Activated CD4-positive, alpha-beta memory T cell treated with anti-CD3 and anti-CD28 coated beads, Interleukin-2, amount 10 ng/mL, durations not matched to agents 7 days and 5 days (primary cell): ENCODE measurements at regions not wholly inside any gene's neighbourhood (a gene's known extent, or its start where the extent isn't known, plus 50 kb on each side); places are given as distances from the start of the nearest gene placed in this dataset.

Experiments used
- CTCF ChIA-PET: fragments of 350-600 bp; sonication (Branson Sonifier 250); formaldehyde crosslinking; loops from one replicate; lab custom pipeline; 2021; ENCODE audit warnings: antibody characterized with exemption, inconsistent platforms; lab: Charles Lee
- POLR2A ChIA-PET: fragments of 350-600 bp; sonication (Branson Sonifier 250); formaldehyde crosslinking; loops from one replicate; lab custom pipeline; 2021; ENCODE audit warnings: antibody characterized with exemption; lab: Charles Lee
- DNase-seq: peaks from one replicate; pipeline ENCODE4 v3.0.0-alpha.2; 2020
- H3K27ac Mint-ChIP-seq: one replicate; pipeline ENCODE4 v1.8.0; 2021; ENCODE audit warnings: mild to moderate bottlenecking, mixed read lengths
- H3K27me3 Mint-ChIP-seq: one replicate; pipeline ENCODE4 v1.8.0; 2021; ENCODE audit warnings: mixed read lengths
- H3K36me3 Mint-ChIP-seq: one replicate; pipeline ENCODE4 v1.8.0; 2021; ENCODE audit warnings: low read depth, mixed read lengths
- H3K4me1 Mint-ChIP-seq: one replicate; pipeline ENCODE4 v1.8.0; 2021; ENCODE audit warnings: mixed read lengths
- H3K4me3 Mint-ChIP-seq: one replicate; pipeline ENCODE4 v1.8.0; 2021; ENCODE audit warnings: mild to moderate bottlenecking, mixed read lengths
- H3K9me3 Mint-ChIP-seq: one replicate; pipeline ENCODE4 v1.8.0; 2021; ENCODE audit warnings: mixed read lengths

- ChIA-PET CTCF (no interaction called here), POLR2A (no interaction called here)
- peaks cover 38% of the 10 kb centered on the region for H3K4me1 Mint-ChIP-seq
- H3K9me3 Mint-ChIP-seq = no peaks in the 10 kb centered on the region
- DNase-seq = no peak
- no peak overlapping the region for H3K4me3 Mint-ChIP-seq
- no peaks in the 10 kb centered on the region for H3K27me3 Mint-ChIP-seq
- H3K27ac Mint-ChIP-seq = peak overlapping the region; percentile 7
- no peaks in the 10 kb centered on the region for H3K36me3 Mint-ChIP-seq
Measured at GRCh38 chr2:207316906-207317305, 151.2 kb upstream of the KLF7 start.

- Mint-ChIP-seq H3K27me3 (no peaks in the 10 kb centered on the region), H3K36me3 (no peaks in the 10 kb centered on the region), H3K4me1 (peaks cover 35% of the 10 kb centered on the region), H3K27ac (peak overlapping the region; percentile 7), H3K9me3 (no peaks in the 10 kb centered on the region), H3K4me3 (no peak overlapping the region)
- DNase-seq = no peak
- ChIA-PET POLR2A (no interaction called here), CTCF (no interaction called here)
Measured at GRCh38 chr2:207317378-207317984, 151.7 kb upstream of the KLF7 start.

- H3K27me3 Mint-ChIP-seq = no peaks in the 10 kb centered on the region
- H3K9me3 Mint-ChIP-seq = no peaks in the 10 kb centered on the region
- peaks cover 31% of the 10 kb centered on the region for H3K4me1 Mint-ChIP-seq
- ChIA-PET CTCF (no interaction called here), POLR2A (no interaction called here)
- no peak overlapping the region for H3K4me3 Mint-ChIP-seq
- H3K27ac Mint-ChIP-seq = no peak overlapping the region
- no peak for DNase-seq
- no peaks in the 10 kb centered on the region for H3K36me3 Mint-ChIP-seq
Measured at GRCh38 chr2:207318181-207318628, 152.5 kb upstream of the KLF7 start.

GRCh38 chr2:207319316-207319715 lies 153.6 kb upstream of the KLF7 start:
- Mint-ChIP-seq H3K4me1 (peaks cover 33% of the 10 kb centered on the region), H3K27me3 (no peaks in the 10 kb centered on the region), H3K4me3 (no peak overlapping the region), H3K27ac (no peak overlapping the region), H3K36me3 (no peaks in the 10 kb centered on the region), H3K9me3 (peaks cover 2% of the 10 kb centered on the region)
- ChIA-PET POLR2A (no interaction called here), CTCF (no interaction called here)
- no peak for DNase-seq

- POLR2A ChIA-PET = no interaction called here
- Mint-ChIP-seq H3K4me3 (no peak overlapping the region), H3K27me3 (no peaks in the 10 kb centered on the region), H3K27ac (no peak overlapping the region), H3K9me3 (peaks cover 2% of the 10 kb centered on the region), H3K4me1 (peaks cover 33% of the 10 kb centered on the region), H3K36me3 (no peaks in the 10 kb centered on the region)
- no peak for DNase-seq
- CTCF ChIA-PET = no interaction called here
Measured at GRCh38 chr2:207320381-207321159, 154.8 kb upstream of the KLF7 start.

- CTCF ChIA-PET = no interaction called here
- no peak overlapping the region for H3K4me3 Mint-ChIP-seq
- H3K27me3 Mint-ChIP-seq = no peaks in the 10 kb centered on the region
- H3K36me3 Mint-ChIP-seq = no peaks in the 10 kb centered on the region
- POLR2A ChIA-PET = no interaction called here
- H3K4me1 Mint-ChIP-seq = peaks cover 31% of the 10 kb centered on the region
- no peak overlapping the region for H3K27ac Mint-ChIP-seq
- DNase-seq = no peak
- H3K9me3 Mint-ChIP-seq = peaks cover 2% of the 10 kb centered on the region
Measured at GRCh38 chr2:207321514-207321913, 155.8 kb upstream of the KLF7 start.

- no peak overlapping the region for H3K4me3 Mint-ChIP-seq
- ChIA-PET CTCF (no interaction called here), POLR2A (no interaction called here)
- DNase-seq = no peak
- peaks cover 27% of the 10 kb centered on the region for H3K4me1 Mint-ChIP-seq
- H3K27me3 Mint-ChIP-seq = no peaks in the 10 kb centered on the region
- peaks cover 2% of the 10 kb centered on the region for H3K9me3 Mint-ChIP-seq
- no peak overlapping the region for H3K27ac Mint-ChIP-seq
- no peaks in the 10 kb centered on the region for H3K36me3 Mint-ChIP-seq
Measured at GRCh38 chr2:207324001-207324400, 158.3 kb upstream of the KLF7 start.

GRCh38 chr2:207327513-207327912 lies 161.8 kb upstream of the KLF7 start:
- no peaks in the 10 kb centered on the region for H3K27me3 Mint-ChIP-seq
- H3K36me3 Mint-ChIP-seq = no peaks in the 10 kb centered on the region
- H3K27ac Mint-ChIP-seq = no peak overlapping the region
- H3K4me3 Mint-ChIP-seq = no peak overlapping the region
- peaks cover 52% of the 10 kb centered on the region for H3K4me1 Mint-ChIP-seq
- ChIA-PET POLR2A (no interaction called here), CTCF (no interaction called here)
- H3K9me3 Mint-ChIP-seq = peaks cover 2% of the 10 kb centered on the region
- DNase-seq = no peak

- POLR2A ChIA-PET = interaction anchor here (1.3 to 2.1 kb wide), 3 partner anchors 15 to 201 kb away, joined by 3 to 8 read pairs (median 5); partner anchors contain the start of genes CREB1 and KLF7
- Mint-ChIP-seq H3K9me3 (peaks cover under 1% of the 10 kb centered on the region), H3K27me3 (no peaks in the 10 kb centered on the region), H3K27ac (peak overlapping the region; percentile 62), H3K36me3 (no peaks in the 10 kb centered on the region), H3K4me1 (peaks cover 65% of the 10 kb centered on the region), H3K4me3 (peak overlapping the region; percentile 12)
- CTCF ChIA-PET = interaction anchor here (1.3 kb wide), 1 partner anchor 10 kb away, joined by 4 read pairs; no protein-coding TSS in a partner anchor
- DNase-seq = no peak
Measured at GRCh38 chr2:207328944-207329386, 163.2 kb upstream of the KLF7 start.

GRCh38 chr2:207330912-207331311 lies 165.2 kb upstream of the KLF7 start:
- H3K36me3 Mint-ChIP-seq = no peaks in the 10 kb centered on the region
- peak overlapping the region; percentile 87 for H3K27ac Mint-ChIP-seq
- no peaks in the 10 kb centered on the region for H3K27me3 Mint-ChIP-seq
- DNase-seq = peak; percentile 75
- H3K4me3 Mint-ChIP-seq = peak overlapping the region; percentile 48
- ChIA-PET POLR2A (interaction anchor here (0.8 to 1.0 kb wide), 3 partner anchors 93 to 167 kb away, joined by 3 to 5 read pairs (median 3); partner anchors contain the start of gene KLF7), CTCF (interaction anchor here (1.0 kb wide), 1 partner anchor 165 kb away, joined by 3 read pairs; the partner anchor contains the start of gene KLF7)
- no peaks in the 10 kb centered on the region for H3K9me3 Mint-ChIP-seq
- H3K4me1 Mint-ChIP-seq = peaks cover 81% of the 10 kb centered on the region

GRCh38 chr2:207331674-207332073 lies 165.9 kb upstream of the KLF7 start:
- ChIA-PET POLR2A (interaction anchor here (1.2 to 8.6 kb wide), 6 partner anchors 91 to 566 kb away, joined by 3 to 110 read pairs (median 6); partner anchors contain the start of genes CREB1, FASTKD2, KLF7 and MDH1B), CTCF (interaction anchor here (1.0 kb wide), 1 partner anchor 166 kb away, joined by 3 read pairs; the partner anchor contains the start of gene KLF7)
- no peaks in the 10 kb centered on the region for H3K27me3 Mint-ChIP-seq
- H3K36me3 Mint-ChIP-seq = no peaks in the 10 kb centered on the region
- H3K4me1 Mint-ChIP-seq = peaks cover 84% of the 10 kb centered on the region
- no peak overlapping the region for H3K4me3 Mint-ChIP-seq
- no peaks in the 10 kb centered on the region for H3K9me3 Mint-ChIP-seq
- peak overlapping the region; percentile 87 for H3K27ac Mint-ChIP-seq
- DNase-seq = no peak

- H3K4me1 Mint-ChIP-seq = peaks cover 88% of the 10 kb centered on the region
- no peaks in the 10 kb centered on the region for H3K27me3 Mint-ChIP-seq
- ChIA-PET CTCF (interaction anchor here (1.0 to 1.2 kb wide), 2 partner anchors 140 to 167 kb away, joined by 3 read pairs; partner anchors contain the start of gene KLF7), POLR2A (interaction anchor here (0.9 to 8.6 kb wide), 8 partner anchors 53 to 567 kb away, joined by 3 to 110 read pairs (median 4); partner anchors contain the start of genes CREB1, FASTKD2, KLF7 and MDH1B)
- H3K27ac Mint-ChIP-seq = peak overlapping the region; percentile 87
- no peaks in the 10 kb centered on the region for H3K9me3 Mint-ChIP-seq
- no peak for DNase-seq
- peak overlapping the region; percentile 12 for H3K4me3 Mint-ChIP-seq
- no peaks in the 10 kb centered on the region for H3K36me3 Mint-ChIP-seq
Measured at GRCh38 chr2:207332480-207333212, 166.9 kb upstream of the KLF7 start.
